ENCODE measurements at regions not wholly inside any gene's neighbourhood (a gene's known extent, or its start where the extent isn't known, plus 50 kb on each side); places are given as distances from the start of the nearest gene placed in this dataset.

GRCh38 chr6:121559611-121560269, 124.3 kb downstream of the GJA1 start (continued):
- TF ChIP-seq PBX3 (IDR thresholded peaks at IDR 0.05; ENCODE audit: insufficient replicate concordance, low read depth, low read length) = no peak
- no peak for TF ChIP-seq JUNB (IDR thresholded peaks at IDR 0.05)
- no peak for TF ChIP-seq TCF3 (IDR thresholded peaks at IDR 0.05; ENCODE audit: borderline replicate concordance, insufficient read depth, low read depth, low read length)
- no peak for TF ChIP-seq IRF3 (IDR thresholded peaks at IDR 0.05)

- Histone ChIP-seq H3K79me2 (ENCODE audit: control insufficient read depth, insufficient read depth, low read length) (no peaks in the 10 kb centered on the region), H3K27me3 (replicated peaks in 1 of 2; ENCODE audit: control insufficient read depth in 2 of 2, insufficient read depth in 2 of 2, low read length in 1 of 2) (no peaks in the 10 kb centered on the region), H3K27ac (ENCODE audit: control insufficient read depth, insufficient read depth) (no peak overlapping the region), H3K4me3 (no peak overlapping the region), H4K20me1 (ENCODE audit: control insufficient read depth, insufficient read depth) (no peaks in the 10 kb centered on the region), H3K9me3 (replicated peaks; ENCODE audit: control insufficient read depth, insufficient read depth, low read length) (no peaks in the 10 kb centered on the region), H3K4me1 (ENCODE audit: control insufficient read depth, insufficient read depth, low read length) (no peaks in the 10 kb centered on the region), H3K36me3 (ENCODE audit: control insufficient read depth in 2 of 2, insufficient read depth in 2 of 2, low read length in 1 of 2) (no peaks in the 10 kb centered on the region), H2AFZ (ENCODE audit: control insufficient read depth, low read depth, low read length) (no peak overlapping the region), H3K4me2 (ENCODE audit: control insufficient read depth, insufficient read depth) (no peak overlapping the region), H3K9ac (ENCODE audit: control insufficient read depth, insufficient read depth, low read length) (no peak overlapping the region)
- ATAC-seq = no peak
- FAIRE-seq = no peak
- BruUV-seq (replicated peaks) = no TSS peak
- intact Hi-C loops (cut with micrococcal nuclease; ENCODE audit: unreplicated experiment) (no loop called here), in situ Hi-C loops (cut with MboI) (no loop called here)
- ChIA-PET CTCF (no interaction called here), RAD21 (ENCODE audit: unreplicated experiment) (no interaction called here), SMC1A (ENCODE audit: uncharacterized antibody, unreplicated experiment) (no interaction called here), POLR2A (no interaction called here)
- DNase-seq (ENCODE audit: low read depth, low spot score) = no peak
- TF ChIP-seq ZBTB40 (IDR thresholded peaks at IDR 0.05; ENCODE audit: borderline replicate concordance) (no peak), YBX1 (IDR thresholded peaks at IDR 0.05) (no peak), PRDM15 (CRISPR knock-in tag; IDR thresholded peaks at IDR 0.05) (no peak), EP300 (IDR thresholded peaks at IDR 0.05; ENCODE audit: borderline replicate concordance in 1 of 2, control insufficient read depth in 1 of 2, low read depth in 2 of 2, low read length in 2 of 2) (no peak), MXI1 (IDR thresholded peaks at IDR 0.05; ENCODE audit: low read depth, low read length) (no peak), ZNF274 (IDR thresholded peaks at IDR 0.05; ENCODE audit: insufficient read depth, insufficient read length) (no peak)
These were observed 125.0 kb downstream of the GJA1 start for GRCh38 chr6:121560476-121560875.

Measured in GM12878 (cell line).